Endothelial cell (in vitro differentiated cells): ENCODE measurements at regions not wholly inside any gene's neighbourhood (a gene's known extent, or its start where the extent isn't known, plus 50 kb on each side); places are given as distances from the start of the nearest gene placed in this dataset.

Source experiments
- DNase-seq: peaks from one replicate; pipeline ENCODE4 v3.0.0; 2021; ENCODE audit warnings: low spot score
- H3K27ac Mint-ChIP-seq: one replicate; pipeline ENCODE4 v1.8.0; 2021; ENCODE audit warnings: mixed read lengths, inconsistent platforms; ENCODE audit not compliant: unreplicated experiment
- H3K27me3 Mint-ChIP-seq: one replicate; pipeline ENCODE4 v1.8.0; 2021; ENCODE audit warnings: mild to moderate bottlenecking, moderate library complexity, mixed read lengths, inconsistent platforms; ENCODE audit not compliant: unreplicated experiment
- H3K36me3 Mint-ChIP-seq: one replicate; pipeline ENCODE4 v1.8.0; 2021; ENCODE audit warnings: mild to moderate bottlenecking, low read depth, mixed read lengths, inconsistent platforms; ENCODE audit not compliant: unreplicated experiment
- H3K4me1 Mint-ChIP-seq: one replicate; pipeline ENCODE4 v1.8.0; 2021; ENCODE audit warnings: mild to moderate bottlenecking, mixed read lengths, inconsistent platforms; ENCODE audit not compliant: unreplicated experiment
- H3K4me3 Mint-ChIP-seq: one replicate; pipeline ENCODE4 v1.8.0; 2021; ENCODE audit warnings: mild to moderate bottlenecking, mixed read lengths, inconsistent platforms; ENCODE audit not compliant: unreplicated experiment
- H3K9me3 Mint-ChIP-seq: one replicate; pipeline ENCODE4 v1.8.0; 2021; ENCODE audit warnings: mixed read lengths, inconsistent platforms; ENCODE audit not compliant: unreplicated experiment
- TF ChIP-seq, protein P1 (sequence below): fragments of 200-600 bp; sonication (generic); IDR thresholded peaks from one replicate; pipeline ENCODE4 v1.5.0; 2021; ENCODE audit warnings: antibody characterized with exemption; ENCODE audit not compliant: unreplicated experiment

DNA sequence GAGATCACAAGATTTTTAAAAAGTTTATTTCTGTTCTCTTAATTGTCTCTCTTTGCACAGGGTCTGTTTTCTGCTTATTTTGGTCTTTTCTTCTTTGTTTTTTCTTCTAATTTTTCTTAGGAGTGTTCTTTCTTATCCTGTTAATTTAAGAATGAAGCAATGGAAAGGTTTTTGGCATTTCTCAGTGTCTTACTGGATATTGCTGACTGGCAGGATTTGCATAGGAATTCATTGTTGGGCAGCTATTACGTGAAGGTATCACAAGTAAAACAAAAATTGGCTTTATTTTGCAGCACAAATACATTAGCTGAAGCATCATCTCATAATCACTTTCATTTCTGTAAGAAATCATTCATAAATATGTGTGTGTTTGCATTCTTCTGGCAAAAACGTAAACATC is 566.9 kb upstream of the CDH6 start:
- H3K36me3 Mint-ChIP-seq = no peaks in the 10 kb centered on the region
- no peak overlapping the region for H3K4me3 Mint-ChIP-seq
- DNase-seq = no peak
- H3K4me1 Mint-ChIP-seq = no peaks in the 10 kb centered on the region
- TF ChIP-seq, protein P1, sequence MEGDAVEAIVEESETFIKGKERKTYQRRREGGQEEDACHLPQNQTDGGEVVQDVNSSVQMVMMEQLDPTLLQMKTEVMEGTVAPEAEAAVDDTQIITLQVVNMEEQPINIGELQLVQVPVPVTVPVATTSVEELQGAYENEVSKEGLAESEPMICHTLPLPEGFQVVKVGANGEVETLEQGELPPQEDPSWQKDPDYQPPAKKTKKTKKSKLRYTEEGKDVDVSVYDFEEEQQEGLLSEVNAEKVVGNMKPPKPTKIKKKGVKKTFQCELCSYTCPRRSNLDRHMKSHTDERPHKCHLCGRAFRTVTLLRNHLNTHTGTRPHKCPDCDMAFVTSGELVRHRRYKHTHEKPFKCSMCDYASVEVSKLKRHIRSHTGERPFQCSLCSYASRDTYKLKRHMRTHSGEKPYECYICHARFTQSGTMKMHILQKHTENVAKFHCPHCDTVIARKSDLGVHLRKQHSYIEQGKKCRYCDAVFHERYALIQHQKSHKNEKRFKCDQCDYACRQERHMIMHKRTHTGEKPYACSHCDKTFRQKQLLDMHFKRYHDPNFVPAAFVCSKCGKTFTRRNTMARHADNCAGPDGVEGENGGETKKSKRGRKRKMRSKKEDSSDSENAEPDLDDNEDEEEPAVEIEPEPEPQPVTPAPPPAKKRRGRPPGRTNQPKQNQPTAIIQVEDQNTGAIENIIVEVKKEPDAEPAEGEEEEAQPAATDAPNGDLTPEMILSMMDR = no peak
- no peak overlapping the region for H3K27ac Mint-ChIP-seq
- no peaks in the 10 kb centered on the region for H3K9me3 Mint-ChIP-seq
- H3K27me3 Mint-ChIP-seq = no peaks in the 10 kb centered on the region

DNA sequence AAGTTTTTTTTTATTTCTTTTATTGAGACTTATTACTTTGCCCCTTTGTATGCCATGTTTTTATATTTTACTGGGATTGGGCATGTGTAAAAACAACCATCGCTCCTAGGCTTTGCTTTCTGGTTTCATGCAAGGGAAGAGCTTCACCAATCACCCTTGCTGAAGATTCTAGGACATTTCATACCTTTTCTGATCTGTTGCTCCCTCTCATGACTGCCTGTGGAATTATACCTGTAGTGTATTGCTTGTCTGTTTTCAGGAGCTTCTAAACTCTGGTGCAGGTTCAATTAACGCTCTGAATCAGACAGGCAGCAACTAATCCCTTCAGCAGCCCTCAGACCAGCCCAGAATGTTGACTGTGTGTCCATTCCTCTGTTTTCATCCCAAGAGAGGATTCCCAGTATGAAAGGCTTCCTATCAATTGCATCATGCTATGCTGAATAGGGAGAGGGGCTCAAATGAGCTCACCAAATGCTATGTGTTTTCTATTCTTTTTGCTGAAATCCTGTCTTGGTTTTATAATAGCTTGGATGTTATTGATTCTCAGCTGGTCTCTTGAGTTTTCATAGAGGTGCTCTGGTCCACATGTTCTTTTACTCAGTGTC is 572.9 kb upstream of the CDH6 start:
- H3K27me3 Mint-ChIP-seq = peaks cover 2% of the 10 kb centered on the region
- no peak overlapping the region for H3K4me3 Mint-ChIP-seq
- H3K27ac Mint-ChIP-seq = no peak overlapping the region
- H3K9me3 Mint-ChIP-seq = no peaks in the 10 kb centered on the region
- H3K4me1 Mint-ChIP-seq = no peaks in the 10 kb centered on the region
- TF ChIP-seq, protein P1 = no peak
- no peaks in the 10 kb centered on the region for H3K36me3 Mint-ChIP-seq
- DNase-seq = no peak

DNA sequence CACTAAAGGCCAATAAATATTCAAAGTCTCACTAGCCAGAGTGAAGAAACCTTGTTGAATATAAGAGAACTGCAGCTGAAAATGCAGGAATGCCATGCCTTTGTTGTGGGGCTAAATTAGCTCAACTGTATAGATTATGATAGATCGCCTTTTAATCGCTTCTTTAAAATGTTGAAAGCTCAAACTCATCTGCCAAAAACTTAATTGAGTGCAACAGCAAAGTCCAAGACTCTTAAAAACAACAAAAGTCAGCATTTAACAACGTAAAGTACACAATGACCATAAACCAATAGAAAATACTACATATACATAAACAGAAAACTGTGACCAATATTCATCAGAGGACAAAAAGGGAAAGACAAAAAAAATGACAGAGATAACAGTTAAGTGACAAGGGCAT is 585.0 kb upstream of the CDH6 start:
- TF ChIP-seq, protein P1 = no peak
- no peak for DNase-seq
- Mint-ChIP-seq H3K9me3 (no peaks in the 10 kb centered on the region), H3K27me3 (no peaks in the 10 kb centered on the region), H3K27ac (no peak overlapping the region), H3K4me3 (no peak overlapping the region), H3K36me3 (no peaks in the 10 kb centered on the region), H3K4me1 (no peaks in the 10 kb centered on the region)

DNA sequence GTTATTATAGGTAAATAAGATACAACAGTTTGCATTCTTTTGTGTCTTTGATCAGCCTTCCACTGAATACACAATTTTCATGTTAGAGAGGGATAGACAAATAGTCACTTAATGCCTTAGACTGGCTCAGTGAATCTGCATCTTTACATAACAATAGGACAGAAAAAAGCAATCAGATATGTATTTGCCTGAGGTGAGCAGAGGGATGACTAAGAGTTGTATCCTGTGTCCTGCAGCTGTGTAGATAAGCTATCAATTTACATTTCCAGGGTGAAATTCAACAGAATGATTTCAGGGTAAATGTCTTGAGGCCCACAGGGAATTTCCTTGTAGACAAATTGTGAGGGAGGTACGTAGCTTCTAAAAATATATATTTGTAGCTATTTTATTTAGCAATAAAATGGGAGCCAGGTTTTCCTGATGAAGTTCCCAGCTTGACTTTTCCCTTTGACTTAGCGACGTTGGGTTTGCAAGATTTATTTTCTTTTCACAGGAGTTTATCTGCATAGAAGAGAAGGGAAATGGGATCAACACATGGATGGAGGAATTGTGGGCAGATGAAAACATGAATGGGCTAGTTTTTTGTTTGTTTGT is 586.1 kb upstream of the CDH6 start:
- Mint-ChIP-seq H3K27me3 (no peaks in the 10 kb centered on the region), H3K27ac (no peak overlapping the region), H3K36me3 (no peaks in the 10 kb centered on the region), H3K4me3 (no peak overlapping the region), H3K9me3 (no peaks in the 10 kb centered on the region), H3K4me1 (no peaks in the 10 kb centered on the region)
- no peak for DNase-seq
- TF ChIP-seq, protein P1 = no peak

DNA sequence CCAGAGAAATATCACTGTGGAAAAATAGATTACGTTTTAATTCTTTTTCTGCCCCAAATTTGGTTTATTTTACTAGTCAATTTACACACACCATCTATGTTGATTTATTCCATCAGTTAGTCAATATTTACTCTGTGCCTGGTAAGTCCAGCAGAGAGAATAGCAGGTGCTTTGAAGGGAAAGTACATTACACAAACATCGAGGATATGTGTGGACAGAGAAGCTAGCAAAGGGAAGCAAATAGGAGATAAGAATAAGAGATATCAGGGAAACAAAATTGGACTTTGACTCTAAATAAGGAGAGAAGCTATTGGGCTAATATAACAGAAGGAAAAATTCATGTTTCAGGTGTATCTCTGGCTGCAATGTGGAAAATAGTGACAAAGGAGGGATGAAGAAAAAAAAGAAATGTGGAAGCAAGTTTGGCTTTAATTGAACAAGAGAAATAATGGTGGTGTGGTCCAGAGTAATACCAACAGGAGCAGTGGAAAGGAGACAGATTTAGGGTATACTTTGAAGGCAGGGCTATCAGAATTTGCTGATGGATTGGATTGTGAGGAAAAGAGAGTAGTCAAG is 587.7 kb upstream of the CDH6 start:
- no peaks in the 10 kb centered on the region for H3K4me1 Mint-ChIP-seq
- no peak for DNase-seq
- no peaks in the 10 kb centered on the region for H3K27me3 Mint-ChIP-seq
- H3K27ac Mint-ChIP-seq = no peak overlapping the region
- H3K9me3 Mint-ChIP-seq = no peaks in the 10 kb centered on the region
- no peaks in the 10 kb centered on the region for H3K36me3 Mint-ChIP-seq
- H3K4me3 Mint-ChIP-seq = no peak overlapping the region
- TF ChIP-seq, protein P1 = no peak
